Umbilical cord (tissue), 1 donor: ENCODE measurements at regions not wholly inside any gene's neighbourhood (a gene's known extent, or its start where the extent isn't known, plus 50 kb on each side); places are given as distances from the start of the nearest gene placed in this dataset.
"Not testable (repeated sequence)": the region's sequence is repeated elsewhere in the genome, so short reads cannot be mapped to it uniquely, and the experiment has no call there.

Source experiments
- DNase-seq: peaks from one replicate; pipeline ENCODE4 v3.0.0-alpha.2; 2015; ENCODE audit warnings: low spot score

GRCh38 chr2:122300758-122301157 lies 545.3 kb downstream of the TSN start:
- DNase-seq: no peak

GRCh38 chr2:122307763-122308162 lies 552.3 kb downstream of the TSN start:
- no peak for DNase-seq

- DNase-seq: no peak
Observed at GRCh38 chr2:122315306-122315705, 559.9 kb downstream of the TSN start.

- no peak for DNase-seq
Observed at GRCh38 chr2:122319539-122320132, 564.2 kb downstream of the TSN start.

- no peak for DNase-seq
Observed at GRCh38 chr2:122322815-122323214, 567.4 kb downstream of the TSN start.

GRCh38 chr2:122323927-122324326 lies 568.5 kb downstream of the TSN start:
- no peak for DNase-seq

GRCh38 chr2:122326471-122326870 lies 571.0 kb downstream of the TSN start:
- no peak for DNase-seq

GRCh38 chr2:122328816-122329215 lies 573.4 kb downstream of the TSN start:
- no peak for DNase-seq

GRCh38 chr2:122329278-122329677 lies 573.8 kb downstream of the TSN start:
- no peak for DNase-seq

- DNase-seq: no peak
Observed at GRCh38 chr2:122333932-122334331, 578.5 kb downstream of the TSN start.

- no peak for DNase-seq
Observed at GRCh38 chr2:122338000-122338399, 582.5 kb downstream of the TSN start.

- no peak for DNase-seq
Observed at GRCh38 chr2:122340246-122340645, 584.8 kb downstream of the TSN start.

GRCh38 chr2:122341007-122341406 lies 585.6 kb downstream of the TSN start:
- DNase-seq: no peak

GRCh38 chr2:122352151-122352550 lies 596.7 kb downstream of the TSN start:
- not testable (repeated sequence) for DNase-seq

- DNase-seq: no peak
Observed at GRCh38 chr2:122357998-122358397, 602.5 kb downstream of the TSN start.

- no peak for DNase-seq
Observed at GRCh38 chr2:122358729-122359128, 603.3 kb downstream of the TSN start.

- DNase-seq: no peak
Observed at GRCh38 chr2:122363885-122364284, 608.4 kb downstream of the TSN start.

- no peak for DNase-seq
Observed at GRCh38 chr2:122366427-122366826, 611.0 kb downstream of the TSN start.

GRCh38 chr2:122366969-122367645 lies 611.7 kb downstream of the TSN start:
- no peak for DNase-seq

- no peak for DNase-seq
Observed at GRCh38 chr2:122367646-122368010, 612.2 kb downstream of the TSN start.

- DNase-seq: no peak
Observed at GRCh38 chr2:122368576-122369243, 613.3 kb downstream of the TSN start.

- DNase-seq: no peak
Observed at GRCh38 chr2:122378521-122378920, 623.1 kb downstream of the TSN start.

- DNase-seq: no peak
Observed at GRCh38 chr2:122384768-122385333, 629.4 kb downstream of the TSN start.
